Liver (tissue), 8 donors: ENCODE measurements at regions not wholly inside any gene's neighbourhood (a gene's known extent, or its start where the extent isn't known, plus 50 kb on each side); places are given as distances from the start of the nearest gene placed in this dataset.

Source experiments
- DNase-seq: peaks from one replicate; pipeline ENCODE4 v3.0.0-alpha.2; 2017; ENCODE audit warnings: low spot score
- H3K27ac ChIP-seq, 2 donors: one replicate each; pipeline ENCODE4 v1.7.0; 2013; ENCODE audit warnings: inconsistent platforms in 2 of 2, low read length in 2 of 2, control low read depth in 1 of 2, low read depth in 1 of 2, mild to moderate bottlenecking in 1 of 2
- H3K27me3 ChIP-seq, 4 donors: one replicate each; pipeline versions ENCODE4 v1.6.1 to v1.7.0; 2013; ENCODE audit warnings: low read length in 3 of 4, inconsistent platforms in 1 of 4, mild to moderate bottlenecking in 1 of 4, moderate library complexity in 1 of 4; ENCODE audit not compliant: control insufficient read depth in 4 of 4, insufficient read depth in 4 of 4
- H3K36me3 ChIP-seq, 4 donors: one replicate each; pipeline versions ENCODE4 v1.6.1 to v1.7.0; 2013; ENCODE audit warnings: low read length in 3 of 4, mild to moderate bottlenecking in 3 of 4, low read depth in 1 of 4, moderate library complexity in 1 of 4; ENCODE audit not compliant: control insufficient read depth in 4 of 4, insufficient read depth in 3 of 4
- H3K4me1 ChIP-seq, 4 donors: one replicate each; pipeline versions ENCODE4 v1.6.1 to v1.7.0; 2013; ENCODE audit warnings: low read length in 3 of 4, mild to moderate bottlenecking in 3 of 4, moderate library complexity in 1 of 4; ENCODE audit not compliant: control insufficient read depth in 4 of 4, insufficient read depth in 4 of 4
- H3K4me3 ChIP-seq, 3 donors: one replicate each; pipeline versions ENCODE4 v1.6.1 to v1.7.0; 2013; ENCODE audit warnings: low read length in 3 of 3, control low read depth in 1 of 3, low read depth in 1 of 3, mild to moderate bottlenecking in 1 of 3
- H3K9ac ChIP-seq, 2 donors: one replicate each; pipeline ENCODE4 v1.7.0; 2013; ENCODE audit warnings: low read length in 2 of 2, mild to moderate bottlenecking in 2 of 2, moderate library complexity in 2 of 2, control low read depth in 1 of 2, low read depth in 1 of 2
- H3K9me3 ChIP-seq, 4 donors: one replicate each; pipeline versions ENCODE4 v1.6.1 to v1.7.0; 2013; ENCODE audit warnings: low read length in 3 of 4; ENCODE audit not compliant: control insufficient read depth in 4 of 4
- EGR1 ChIP-seq, 2 donors: IDR thresholded peaks; 2 replicates each; pipeline ENCODE4 v1.6.1; 2016 to 2018; ENCODE audit warnings: antibody characterized with exemption in 2 of 2, low read depth in 2 of 2
- FOXA1 ChIP-seq: IDR thresholded peaks from 2 replicates; pipeline ENCODE4 v1.6.1; 2016; ENCODE audit warnings: antibody characterized with exemption
- FOXA2 ChIP-seq: IDR thresholded peaks from 2 replicates; pipeline ENCODE4 v1.6.1; 2016; ENCODE audit warnings: antibody characterized with exemption
- GABPA ChIP-seq, 2 donors: IDR thresholded peaks in 1 of 2; conservative IDR thresholded peaks in 1 of 2; 2 replicates each; pipeline ENCODE4 v1.6.1; 2016; ENCODE audit warnings: antibody characterized with exemption in 2 of 2, mild to moderate bottlenecking in 1 of 2, moderate library complexity in 1 of 2
- HNF4A ChIP-seq, 2 donors: conservative IDR thresholded peaks; 2 replicates each; pipeline ENCODE4 v1.6.1; 2016; ENCODE audit warnings: antibody characterized with exemption in 2 of 2, mild to moderate bottlenecking in 2 of 2
- HNF4G ChIP-seq: IDR thresholded peaks from 2 replicates; pipeline ENCODE4 v1.6.1; 2016; ENCODE audit warnings: antibody characterized with exemption
- JUND ChIP-seq, 2 donors: IDR thresholded peaks; 2 replicates each; pipeline ENCODE4 v1.6.1; 2016; ENCODE audit warnings: antibody characterized with exemption in 2 of 2
- NR2F2 ChIP-seq: IDR thresholded peaks from 2 replicates; pipeline ENCODE4 v1.6.1; 2016; ENCODE audit warnings: antibody characterized with exemption
- RAD21 ChIP-seq, 2 donors: IDR thresholded peaks; 2 replicates each; pipeline ENCODE4 v1.6.1; 2016; ENCODE audit warnings: antibody characterized with exemption in 2 of 2, mild to moderate bottlenecking in 2 of 2
- RXRA ChIP-seq, 2 donors: IDR thresholded peaks; 2 replicates each; pipeline ENCODE4 v1.6.1; 2017 to 2018; ENCODE audit warnings: antibody characterized with exemption in 2 of 2, mild to moderate bottlenecking in 1 of 2
- SP1 ChIP-seq: IDR thresholded peaks from 2 replicates; pipeline ENCODE4 v1.6.1; 2018; ENCODE audit warnings: antibody characterized with exemption, mild to moderate bottlenecking
- TAF1 ChIP-seq: conservative IDR thresholded peaks from 2 replicates; pipeline ENCODE4 v1.6.1; 2016; ENCODE audit warnings: antibody characterized with exemption, mild to moderate bottlenecking
- YY1 ChIP-seq: IDR thresholded peaks from 2 replicates; pipeline ENCODE4 v1.6.1; 2016; ENCODE audit warnings: antibody characterized with exemption, mild to moderate bottlenecking
- WGBS: extraction: QIAGEN DNeasy Blood & Tissue Kit; methylation state at CpG from one replicate; pipeline ENCODE4 v1.1.7; 2013; 5-methylcytosine and 5-hydroxymethylcytosine counted together
- TF ChIP-seq, protein P1 (sequence below): fragments of 150-350 bp; IDR thresholded peaks from 2 replicates; pipeline ENCODE4 v1.5.1; 2017; ENCODE audit warnings: improper control_type of control experiment, low read depth, low read length; ENCODE audit not compliant: missing input control
- TF ChIP-seq, protein P2 (sequence below): IDR thresholded peaks from 2 replicates; pipeline ENCODE4 v1.6.1; 2016; ENCODE audit warnings: antibody characterized with exemption
- TF ChIP-seq, protein P3 (sequence below): IDR thresholded peaks from 2 replicates; pipeline ENCODE4 v1.6.1; 2016; ENCODE audit warnings: antibody characterized with exemption, mild to moderate bottlenecking
- TF ChIP-seq, protein P4 (sequence below): IDR thresholded peaks from 2 replicates; pipeline ENCODE4 v1.6.1; 2016; ENCODE audit warnings: antibody characterized with exemption
- TF ChIP-seq, protein P5 (sequence below): IDR thresholded peaks from 2 replicates; pipeline ENCODE4 v1.6.1; 2016; ENCODE audit warnings: antibody characterized with exemption
- donor health status: healthy.
- donor health status: healthy.
- donor health status: healthy.
- donor health status: healthy.
- donor health status: healthy.

DNA sequence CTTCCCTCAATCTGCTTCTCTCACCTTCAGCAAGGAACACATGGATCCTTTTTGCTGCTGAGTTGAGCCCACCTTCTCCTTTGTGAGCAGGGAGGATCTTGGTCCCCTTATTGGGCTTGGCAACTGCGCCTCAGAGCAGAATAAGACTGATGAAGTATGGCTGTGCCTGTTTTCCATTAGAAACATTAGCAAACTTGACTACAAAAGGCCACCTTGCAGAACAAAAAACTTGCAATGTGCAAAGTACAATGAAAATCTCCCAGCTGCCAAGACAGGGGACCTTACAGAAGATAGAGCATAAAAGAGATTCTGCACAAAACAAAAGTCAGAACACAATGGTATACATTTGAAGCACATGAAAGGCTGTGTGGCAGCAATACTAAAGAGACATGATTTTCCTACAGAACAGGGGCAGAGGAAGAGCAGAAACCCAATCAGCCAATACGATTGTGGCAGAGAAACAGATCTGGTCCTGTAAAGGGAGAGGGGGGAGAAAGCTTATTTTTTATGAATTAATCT, 173.5 kb upstream of the SNX19 start (continued):
- TF ChIP-seq, protein P1, sequence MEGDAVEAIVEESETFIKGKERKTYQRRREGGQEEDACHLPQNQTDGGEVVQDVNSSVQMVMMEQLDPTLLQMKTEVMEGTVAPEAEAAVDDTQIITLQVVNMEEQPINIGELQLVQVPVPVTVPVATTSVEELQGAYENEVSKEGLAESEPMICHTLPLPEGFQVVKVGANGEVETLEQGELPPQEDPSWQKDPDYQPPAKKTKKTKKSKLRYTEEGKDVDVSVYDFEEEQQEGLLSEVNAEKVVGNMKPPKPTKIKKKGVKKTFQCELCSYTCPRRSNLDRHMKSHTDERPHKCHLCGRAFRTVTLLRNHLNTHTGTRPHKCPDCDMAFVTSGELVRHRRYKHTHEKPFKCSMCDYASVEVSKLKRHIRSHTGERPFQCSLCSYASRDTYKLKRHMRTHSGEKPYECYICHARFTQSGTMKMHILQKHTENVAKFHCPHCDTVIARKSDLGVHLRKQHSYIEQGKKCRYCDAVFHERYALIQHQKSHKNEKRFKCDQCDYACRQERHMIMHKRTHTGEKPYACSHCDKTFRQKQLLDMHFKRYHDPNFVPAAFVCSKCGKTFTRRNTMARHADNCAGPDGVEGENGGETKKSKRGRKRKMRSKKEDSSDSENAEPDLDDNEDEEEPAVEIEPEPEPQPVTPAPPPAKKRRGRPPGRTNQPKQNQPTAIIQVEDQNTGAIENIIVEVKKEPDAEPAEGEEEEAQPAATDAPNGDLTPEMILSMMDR, result no peak
- TF ChIP-seq NR2F2, result no peak
- TF ChIP-seq HNF4G, result no peak
- no peak for TF ChIP-seq RAD21 (IDR thresholded peaks at IDR 0.05)
- TF ChIP-seq RXRA (IDR thresholded peaks at IDR 0.05), result no peak

DNA sequence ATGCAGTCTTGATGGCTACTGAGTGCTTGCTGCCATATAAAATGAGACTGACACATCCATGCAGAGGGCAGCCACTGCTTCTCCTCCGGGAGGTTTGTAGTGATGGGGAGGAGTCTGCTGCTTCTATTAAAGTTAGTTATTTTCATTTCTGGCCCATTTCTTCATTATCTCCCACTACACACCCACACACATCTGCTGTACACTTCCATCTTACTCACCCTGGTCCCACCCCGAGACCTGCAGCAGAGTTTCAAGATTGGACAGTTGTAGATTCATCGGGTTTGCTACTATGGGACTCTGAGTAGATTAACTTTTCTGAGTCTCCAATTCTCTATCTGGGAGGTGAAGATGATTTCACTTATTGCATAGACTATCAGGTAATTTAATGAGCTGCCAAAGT, 176.2 kb upstream of the SNX19 start:
- WGBS, result 86% methylated on average over 3 of the region's 3 CpGs
- H3K9me3 ChIP-seq, result no peaks in the 10 kb centered on the region
- no peaks in the 10 kb centered on the region for H3K27me3 ChIP-seq
- H3K4me3 ChIP-seq, result no peak overlapping the region
- no peak overlapping the region for H3K27ac ChIP-seq
- no peaks in the 10 kb centered on the region for H3K36me3 ChIP-seq
- no peak for TF ChIP-seq TAF1
- TF ChIP-seq YY1, result no peak
- no peak for TF ChIP-seq FOXA2
- no peak for TF ChIP-seq HNF4G
- TF ChIP-seq, protein P1, result no peak
- TF ChIP-seq HNF4A (conservative IDR thresholded peaks at IDR 0.05), result no peak
- TF ChIP-seq, protein P2, sequence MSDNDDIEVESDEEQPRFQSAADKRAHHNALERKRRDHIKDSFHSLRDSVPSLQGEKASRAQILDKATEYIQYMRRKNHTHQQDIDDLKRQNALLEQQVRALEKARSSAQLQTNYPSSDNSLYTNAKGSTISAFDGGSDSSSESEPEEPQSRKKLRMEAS, result no peak
- no peak for TF ChIP-seq RXRA (IDR thresholded peaks at IDR 0.05)
- TF ChIP-seq, protein P3, sequence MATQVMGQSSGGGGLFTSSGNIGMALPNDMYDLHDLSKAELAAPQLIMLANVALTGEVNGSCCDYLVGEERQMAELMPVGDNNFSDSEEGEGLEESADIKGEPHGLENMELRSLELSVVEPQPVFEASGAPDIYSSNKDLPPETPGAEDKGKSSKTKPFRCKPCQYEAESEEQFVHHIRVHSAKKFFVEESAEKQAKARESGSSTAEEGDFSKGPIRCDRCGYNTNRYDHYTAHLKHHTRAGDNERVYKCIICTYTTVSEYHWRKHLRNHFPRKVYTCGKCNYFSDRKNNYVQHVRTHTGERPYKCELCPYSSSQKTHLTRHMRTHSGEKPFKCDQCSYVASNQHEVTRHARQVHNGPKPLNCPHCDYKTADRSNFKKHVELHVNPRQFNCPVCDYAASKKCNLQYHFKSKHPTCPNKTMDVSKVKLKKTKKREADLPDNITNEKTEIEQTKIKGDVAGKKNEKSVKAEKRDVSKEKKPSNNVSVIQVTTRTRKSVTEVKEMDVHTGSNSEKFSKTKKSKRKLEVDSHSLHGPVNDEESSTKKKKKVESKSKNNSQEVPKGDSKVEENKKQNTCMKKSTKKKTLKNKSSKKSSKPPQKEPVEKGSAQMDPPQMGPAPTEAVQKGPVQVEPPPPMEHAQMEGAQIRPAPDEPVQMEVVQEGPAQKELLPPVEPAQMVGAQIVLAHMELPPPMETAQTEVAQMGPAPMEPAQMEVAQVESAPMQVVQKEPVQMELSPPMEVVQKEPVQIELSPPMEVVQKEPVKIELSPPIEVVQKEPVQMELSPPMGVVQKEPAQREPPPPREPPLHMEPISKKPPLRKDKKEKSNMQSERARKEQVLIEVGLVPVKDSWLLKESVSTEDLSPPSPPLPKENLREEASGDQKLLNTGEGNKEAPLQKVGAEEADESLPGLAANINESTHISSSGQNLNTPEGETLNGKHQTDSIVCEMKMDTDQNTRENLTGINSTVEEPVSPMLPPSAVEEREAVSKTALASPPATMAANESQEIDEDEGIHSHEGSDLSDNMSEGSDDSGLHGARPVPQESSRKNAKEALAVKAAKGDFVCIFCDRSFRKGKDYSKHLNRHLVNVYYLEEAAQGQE, result no peak
- TF ChIP-seq JUND (IDR thresholded peaks at IDR 0.05), result no peak
- TF ChIP-seq EGR1 (IDR thresholded peaks at IDR 0.05; ENCODE audit: low read depth in 2 of 2), result no peak
- TF ChIP-seq GABPA (IDR thresholded peaks at IDR 0.05 in 1 of 2, conservative IDR thresholded peaks at IDR 0.05 in 1 of 2), result no peak
- TF ChIP-seq SP1, result no peak
- TF ChIP-seq, protein P4, sequence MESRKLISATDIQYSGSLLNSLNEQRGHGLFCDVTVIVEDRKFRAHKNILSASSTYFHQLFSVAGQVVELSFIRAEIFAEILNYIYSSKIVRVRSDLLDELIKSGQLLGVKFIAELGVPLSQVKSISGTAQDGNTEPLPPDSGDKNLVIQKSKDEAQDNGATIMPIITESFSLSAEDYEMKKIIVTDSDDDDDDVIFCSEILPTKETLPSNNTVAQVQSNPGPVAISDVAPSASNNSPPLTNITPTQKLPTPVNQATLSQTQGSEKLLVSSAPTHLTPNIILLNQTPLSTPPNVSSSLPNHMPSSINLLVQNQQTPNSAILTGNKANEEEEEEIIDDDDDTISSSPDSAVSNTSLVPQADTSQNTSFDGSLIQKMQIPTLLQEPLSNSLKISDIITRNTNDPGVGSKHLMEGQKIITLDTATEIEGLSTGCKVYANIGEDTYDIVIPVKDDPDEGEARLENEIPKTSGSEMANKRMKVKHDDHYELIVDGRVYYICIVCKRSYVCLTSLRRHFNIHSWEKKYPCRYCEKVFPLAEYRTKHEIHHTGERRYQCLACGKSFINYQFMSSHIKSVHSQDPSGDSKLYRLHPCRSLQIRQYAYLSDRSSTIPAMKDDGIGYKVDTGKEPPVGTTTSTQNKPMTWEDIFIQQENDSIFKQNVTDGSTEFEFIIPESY, result no peak
- no peak for TF ChIP-seq FOXA1
- TF ChIP-seq NR2F2, result no peak
- TF ChIP-seq, protein P5, sequence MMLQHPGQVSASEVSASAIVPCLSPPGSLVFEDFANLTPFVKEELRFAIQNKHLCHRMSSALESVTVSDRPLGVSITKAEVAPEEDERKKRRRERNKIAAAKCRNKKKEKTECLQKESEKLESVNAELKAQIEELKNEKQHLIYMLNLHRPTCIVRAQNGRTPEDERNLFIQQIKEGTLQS, result no peak
- TF ChIP-seq RAD21 (IDR thresholded peaks at IDR 0.05), result no peak
- no peaks in the 10 kb centered on the region for H3K4me1 ChIP-seq
- no peak for DNase-seq
- no peak overlapping the region for H3K9ac ChIP-seq
